ENCODE measurements at regions not wholly inside any gene's neighbourhood (a gene's known extent, or its start where the extent isn't known, plus 50 kb on each side); places are given as distances from the start of the nearest gene placed in this dataset.

- no peak for DNase-seq (ENCODE audit: low spot score)
Observed at GRCh38 chr12:67590149-67590790, 58.3 kb upstream of the DYRK2 start.

GRCh38 chr12:67592228-67593011, 56.1 kb upstream of the DYRK2 start:
- DNase-seq (ENCODE audit: low spot score) = no peak

GRCh38 chr12:67593041-67593440, 55.5 kb upstream of the DYRK2 start:
- DNase-seq (ENCODE audit: low spot score) = no peak

GRCh38 chr12:67593461-67594330, 54.8 kb upstream of the DYRK2 start:
- no peak for DNase-seq (ENCODE audit: low spot score)

GRCh38 chr12:67594888-67595287, 53.7 kb upstream of the DYRK2 start:
- no peak for DNase-seq (ENCODE audit: low spot score)

GRCh38 chr12:67595365-67595764, 53.2 kb upstream of the DYRK2 start:
- DNase-seq (ENCODE audit: low spot score) = no peak

- DNase-seq (ENCODE audit: low spot score) = no peak
Observed at GRCh38 chr12:67598598-67598997, 49.9 kb upstream of the DYRK2 start.
